ENCODE measurements at regions not wholly inside any gene's neighbourhood (a gene's known extent, or its start where the extent isn't known, plus 50 kb on each side); places are given as distances from the start of the nearest gene placed in this dataset.
"Not testable (repeated sequence)": the region's sequence is repeated elsewhere in the genome, so short reads cannot be mapped to it uniquely, and the experiment has no call there.

GRCh38 chr17:14545156-14545906 is 244.4 kb downstream of the HS3ST3B1 start:
- H3K27ac ChIP-seq (ENCODE audit: low read depth, low read length, severe bottlenecking), result no peak overlapping the region
- no peaks in the 10 kb centered on the region for H3K4me1 ChIP-seq (ENCODE audit: control insufficient read depth, insufficient read depth, low read length, poor library complexity, severe bottlenecking)
- H3K9me3 ChIP-seq (ENCODE audit: control insufficient read depth, low read length), result no peaks in the 10 kb centered on the region
- H3K36me3 ChIP-seq (ENCODE audit: control insufficient read depth, insufficient read depth, low read length), result no peaks in the 10 kb centered on the region
- 77 to 82% methylated on average over 9 to 13 of the region's 16 CpGs for WGBS, 2 experiments (ENCODE audit: insufficient coverage in 2 of 2)
- no peak overlapping the region for H3K4me3 ChIP-seq (ENCODE audit: extremely low read depth, insufficient read depth, low read length, poor library complexity, severe bottlenecking)

DNA sequence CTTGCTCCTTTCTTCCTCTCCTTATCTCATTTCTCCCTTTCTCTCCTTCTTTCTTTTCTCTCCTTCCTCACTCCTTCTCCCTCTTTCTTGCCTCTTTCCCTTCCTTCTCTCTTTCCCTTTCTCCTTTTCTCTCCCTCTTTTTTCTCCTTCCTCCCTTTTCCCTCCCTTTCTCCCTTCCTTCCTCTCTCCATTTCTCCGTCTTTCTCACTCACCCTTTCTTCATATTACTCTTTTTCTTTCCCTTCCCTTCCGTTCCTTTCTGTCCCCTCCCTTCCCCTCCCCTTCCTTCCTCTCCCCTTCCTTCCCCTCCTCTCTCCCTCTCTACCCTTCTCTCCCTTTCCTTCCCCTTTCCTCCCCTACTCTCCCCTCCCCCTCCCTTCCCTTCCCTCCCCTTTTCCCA is 240.8 kb downstream of the HS3ST3B1 start:
- Histone ChIP-seq H3K9me3 (ENCODE audit: control insufficient read depth, low read length) (no peaks in the 10 kb centered on the region), H3K36me3 (ENCODE audit: control insufficient read depth, insufficient read depth, low read length) (no peaks in the 10 kb centered on the region), H3K4me3 (ENCODE audit: extremely low read depth, insufficient read depth, low read length, poor library complexity, severe bottlenecking) (no peak overlapping the region), H3K27ac (ENCODE audit: low read depth, low read length, severe bottlenecking) (no peak overlapping the region), H3K4me1 (ENCODE audit: control insufficient read depth, insufficient read depth, low read length, poor library complexity, severe bottlenecking) (no peaks in the 10 kb centered on the region)
- WGBS, 2 experiments (ENCODE audit: insufficient coverage in 2 of 2), result 91 to 100% methylated on average over 2 of the region's 2 CpGs

- H3K4me3 ChIP-seq (ENCODE audit: extremely low read depth, insufficient read depth, low read length, poor library complexity, severe bottlenecking), result no peak overlapping the region
- H3K4me1 ChIP-seq (ENCODE audit: control insufficient read depth, insufficient read depth, low read length, poor library complexity, severe bottlenecking), result no peaks in the 10 kb centered on the region
- H3K9me3 ChIP-seq (ENCODE audit: control insufficient read depth, low read length), result no peaks in the 10 kb centered on the region
- no peaks in the 10 kb centered on the region for H3K36me3 ChIP-seq (ENCODE audit: control insufficient read depth, insufficient read depth, low read length)
- H3K27ac ChIP-seq (ENCODE audit: low read depth, low read length, severe bottlenecking), result no peak overlapping the region
- WGBS, 2 experiments (ENCODE audit: insufficient coverage in 2 of 2), result 94 to 95% methylated on average over 5 to 6 of the region's 6 CpGs
Measured at GRCh38 chr17:14539801-14540200, 238.9 kb downstream of the HS3ST3B1 start.

DNA sequence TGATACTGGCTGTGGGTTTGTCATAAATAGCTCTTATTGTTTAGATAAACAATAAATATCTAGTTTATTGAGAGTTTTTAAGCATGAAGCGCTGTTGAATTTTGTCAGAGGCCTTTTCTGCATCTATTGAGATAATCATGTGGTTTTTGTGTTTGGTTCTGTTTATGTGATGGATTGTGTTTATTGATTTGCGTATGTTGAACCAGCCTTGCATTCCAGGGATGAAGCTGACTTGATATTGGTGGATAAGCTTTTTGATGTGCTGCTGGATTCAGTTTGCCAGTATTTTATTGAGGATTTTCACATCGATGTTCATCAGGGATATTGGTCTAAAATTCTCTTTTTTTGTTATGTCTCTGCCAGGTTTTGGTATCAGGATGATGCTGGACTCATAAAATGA is 231.4 kb downstream of the HS3ST3B1 start:
- H3K4me3 ChIP-seq (ENCODE audit: extremely low read depth, insufficient read depth, low read length, poor library complexity, severe bottlenecking); H3K36me3 ChIP-seq (ENCODE audit: control insufficient read depth, insufficient read depth, low read length); H3K27ac ChIP-seq (ENCODE audit: low read depth, low read length, severe bottlenecking); H3K9me3 ChIP-seq (ENCODE audit: control insufficient read depth, low read length); H3K4me1 ChIP-seq (ENCODE audit: control insufficient read depth, insufficient read depth, low read length, poor library complexity, severe bottlenecking): not testable (repeated sequence)
- WGBS, 2 experiments (ENCODE audit: insufficient coverage in 2 of 2), result 95 to 100% methylated on average over 1 to 2 of the region's 3 CpGs

DNA sequence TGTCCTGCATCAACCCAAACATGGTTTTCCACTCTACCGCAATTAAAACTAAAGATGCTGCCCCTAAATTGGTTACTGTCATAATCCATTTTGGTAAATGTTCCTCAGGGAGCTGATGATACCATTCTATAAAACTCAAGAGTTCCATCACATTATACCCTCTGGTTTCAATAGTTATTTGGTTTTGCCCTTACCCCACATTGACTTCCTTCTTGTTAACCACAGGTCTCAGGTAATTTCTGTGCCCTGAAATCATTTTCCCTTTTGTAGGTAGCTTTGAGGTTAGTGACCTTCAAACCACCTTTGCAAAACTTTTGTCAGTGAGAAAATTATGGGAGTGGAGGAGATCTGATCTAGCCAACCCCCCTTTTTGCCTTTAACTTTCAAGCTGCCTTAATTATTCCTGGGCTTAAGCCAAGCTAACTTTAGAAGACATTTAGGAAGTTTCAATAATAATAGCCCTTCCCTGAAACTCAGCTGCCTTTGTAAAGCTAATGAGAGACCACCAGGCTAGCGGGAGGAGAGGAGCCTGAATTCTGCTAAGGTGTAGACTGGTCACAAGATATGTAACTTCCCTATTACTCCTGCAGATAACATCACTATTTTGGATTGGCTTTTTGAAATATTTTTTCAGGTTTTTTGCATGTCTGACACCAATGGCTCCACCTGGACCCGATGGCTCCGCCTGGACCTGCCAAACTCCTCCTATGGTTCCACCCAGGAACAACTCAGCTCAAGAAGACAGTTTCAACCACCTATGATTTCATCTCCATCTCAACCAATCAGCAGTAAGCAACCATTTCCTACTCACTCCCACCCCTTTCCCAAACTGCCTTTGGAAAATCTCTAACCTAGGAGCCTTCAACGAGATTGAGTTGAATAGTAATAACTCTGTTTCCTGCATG is 224.9 kb downstream of the HS3ST3B1 start:
- 38 to 77% methylated on average over 3 to 4 of the region's 5 CpGs for WGBS, 2 experiments (ENCODE audit: insufficient coverage in 2 of 2)
- H3K9me3 ChIP-seq (ENCODE audit: control insufficient read depth, low read length), result no peaks in the 10 kb centered on the region
- no peaks in the 10 kb centered on the region for H3K36me3 ChIP-seq (ENCODE audit: control insufficient read depth, insufficient read depth, low read length)
- H3K4me1 ChIP-seq (ENCODE audit: control insufficient read depth, insufficient read depth, low read length, poor library complexity, severe bottlenecking), result no peaks in the 10 kb centered on the region
- no peak overlapping the region for H3K4me3 ChIP-seq (ENCODE audit: extremely low read depth, insufficient read depth, low read length, poor library complexity, severe bottlenecking)
- no peak overlapping the region for H3K27ac ChIP-seq (ENCODE audit: low read depth, low read length, severe bottlenecking)

DNA sequence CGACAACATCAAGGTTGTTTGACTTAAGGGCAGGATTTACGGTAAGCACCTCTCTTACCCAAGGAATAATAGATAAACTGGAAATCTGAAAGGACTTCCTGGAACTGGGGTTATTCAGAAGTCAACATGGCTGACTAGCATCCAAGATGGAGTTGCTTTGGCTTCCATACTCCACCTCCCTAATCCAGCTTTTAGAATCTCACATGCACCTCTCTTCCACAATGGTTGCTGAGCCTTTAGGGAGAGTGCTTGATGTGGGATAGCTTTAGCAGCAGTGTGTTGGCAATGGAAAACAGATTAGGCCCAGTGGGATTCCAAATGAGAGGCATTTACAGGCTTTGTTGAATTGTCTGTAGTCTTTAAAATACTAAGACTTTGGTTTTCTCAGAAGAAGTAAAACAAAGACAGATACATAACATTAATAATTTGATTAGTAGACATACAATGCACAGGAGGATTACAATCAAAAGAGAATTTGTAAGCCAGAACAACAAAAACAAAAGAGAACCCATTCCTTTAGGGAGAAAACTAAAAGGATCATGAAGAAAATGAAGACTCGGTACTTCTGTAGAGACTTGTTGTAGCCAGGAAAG is 222.0 kb downstream of the HS3ST3B1 start:
- H3K9me3 ChIP-seq (ENCODE audit: control insufficient read depth, low read length), result no peaks in the 10 kb centered on the region
- no CpG with 5 or more reads among the region's 3 CpGs for WGBS, 2 experiments (ENCODE audit: insufficient coverage in 2 of 2)
- no peak overlapping the region for H3K4me3 ChIP-seq (ENCODE audit: extremely low read depth, insufficient read depth, low read length, poor library complexity, severe bottlenecking)
- H3K27ac ChIP-seq (ENCODE audit: low read depth, low read length, severe bottlenecking), result no peak overlapping the region
- H3K4me1 ChIP-seq (ENCODE audit: control insufficient read depth, insufficient read depth, low read length, poor library complexity, severe bottlenecking), result no peaks in the 10 kb centered on the region
- H3K36me3 ChIP-seq (ENCODE audit: control insufficient read depth, insufficient read depth, low read length), result no peaks in the 10 kb centered on the region

GRCh38 chr17:14518919-14519318 is 218.0 kb downstream of the HS3ST3B1 start:
- not testable (repeated sequence) for H3K4me1 ChIP-seq (ENCODE audit: control insufficient read depth, insufficient read depth, low read length, poor library complexity, severe bottlenecking); H3K4me3 ChIP-seq (ENCODE audit: extremely low read depth, insufficient read depth, low read length, poor library complexity, severe bottlenecking)
- WGBS, 2 experiments (ENCODE audit: insufficient coverage in 2 of 2), result 78% methylated on average over 3 of the region's 3 CpGs

DNA sequence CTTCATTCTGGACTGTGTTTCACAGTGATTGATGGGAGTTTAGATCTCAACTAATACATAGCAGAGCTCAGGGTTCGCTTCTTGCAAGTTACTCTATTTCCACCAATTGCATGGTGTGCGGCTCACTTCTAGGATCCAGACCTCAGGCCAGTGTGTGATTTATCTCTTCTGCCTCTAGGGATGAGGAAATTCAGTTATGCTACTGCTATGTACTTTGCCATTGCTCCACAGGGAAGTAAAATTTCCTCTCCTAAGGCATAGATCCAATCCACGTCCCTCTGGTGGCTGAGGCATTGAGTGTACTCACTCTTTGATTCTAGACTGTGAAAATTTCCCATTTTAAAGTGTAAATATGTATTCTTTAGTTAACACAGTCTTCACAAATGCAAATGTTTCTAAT is 214.1 kb downstream of the HS3ST3B1 start:
- no peaks in the 10 kb centered on the region for H3K9me3 ChIP-seq (ENCODE audit: control insufficient read depth, low read length)
- no peaks in the 10 kb centered on the region for H3K36me3 ChIP-seq (ENCODE audit: control insufficient read depth, insufficient read depth, low read length)
- H3K4me3 ChIP-seq (ENCODE audit: extremely low read depth, insufficient read depth, low read length, poor library complexity, severe bottlenecking), result no peak overlapping the region
- 92 to 100% methylated on average over 2 of the region's 3 CpGs for WGBS, 2 experiments (ENCODE audit: insufficient coverage in 2 of 2)
- no peaks in the 10 kb centered on the region for H3K4me1 ChIP-seq (ENCODE audit: control insufficient read depth, insufficient read depth, low read length, poor library complexity, severe bottlenecking)
- H3K27ac ChIP-seq (ENCODE audit: low read depth, low read length, severe bottlenecking), result no peak overlapping the region

More at GRCh38 chr17:14518919-14519318, 218.0 kb downstream of the HS3ST3B1 start:
- H3K9me3 ChIP-seq (ENCODE audit: control insufficient read depth, low read length); H3K27ac ChIP-seq (ENCODE audit: low read depth, low read length, severe bottlenecking); H3K36me3 ChIP-seq (ENCODE audit: control insufficient read depth, insufficient read depth, low read length): not testable (repeated sequence)

DNA sequence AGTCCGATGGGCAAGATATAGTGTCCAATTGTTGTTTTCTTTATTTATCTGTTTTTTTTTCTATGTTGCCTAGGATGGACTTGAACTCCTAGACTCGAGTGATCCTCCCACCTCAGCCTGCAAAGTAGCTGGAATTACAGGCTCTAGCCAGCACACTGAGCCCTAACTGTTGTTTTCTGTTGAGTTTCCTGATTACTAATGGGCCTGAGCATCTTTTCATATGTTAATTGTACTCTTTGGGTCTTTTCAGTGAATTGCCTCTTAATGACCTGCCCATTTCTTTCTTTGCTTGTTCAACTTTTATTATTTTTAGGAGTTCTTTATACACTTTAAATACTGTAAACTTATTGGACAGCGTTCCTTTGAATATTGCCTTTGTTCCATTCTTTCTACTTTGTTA is 213.0 kb downstream of the HS3ST3B1 start:
- no peak overlapping the region for H3K27ac ChIP-seq (ENCODE audit: low read depth, low read length, severe bottlenecking)

GRCh38 chr17:14510136-14510535 is 209.3 kb downstream of the HS3ST3B1 start:
- WGBS, 2 experiments (ENCODE audit: insufficient coverage in 2 of 2), result no CpG with 5 or more reads among the region's 3 CpGs
- H3K4me1 ChIP-seq (ENCODE audit: control insufficient read depth, insufficient read depth, low read length, poor library complexity, severe bottlenecking), result no peaks in the 10 kb centered on the region
- H3K4me3 ChIP-seq (ENCODE audit: extremely low read depth, insufficient read depth, low read length, poor library complexity, severe bottlenecking), result no peak overlapping the region
- no peak overlapping the region for H3K27ac ChIP-seq (ENCODE audit: low read depth, low read length, severe bottlenecking)
- H3K9me3 ChIP-seq (ENCODE audit: control insufficient read depth, low read length), result no peaks in the 10 kb centered on the region
- H3K36me3 ChIP-seq (ENCODE audit: control insufficient read depth, insufficient read depth, low read length), result no peaks in the 10 kb centered on the region

More for the DNA sequence above, 213.0 kb downstream of the HS3ST3B1 start:
- no peaks in the 10 kb centered on the region for H3K36me3 ChIP-seq (ENCODE audit: control insufficient read depth, insufficient read depth, low read length)
- 0 to 71% methylated on average over 1 of the region's 3 CpGs for WGBS, 2 experiments (ENCODE audit: insufficient coverage in 2 of 2)
- no peak overlapping the region for H3K4me3 ChIP-seq (ENCODE audit: extremely low read depth, insufficient read depth, low read length, poor library complexity, severe bottlenecking)
- no peaks in the 10 kb centered on the region for H3K9me3 ChIP-seq (ENCODE audit: control insufficient read depth, low read length)
- no peaks in the 10 kb centered on the region for H3K4me1 ChIP-seq (ENCODE audit: control insufficient read depth, insufficient read depth, low read length, poor library complexity, severe bottlenecking)

Measured in mesodermal cell (in vitro differentiated cells).